ENCODE measurements at regions not wholly inside any gene's neighbourhood (a gene's known extent, or its start where the extent isn't known, plus 50 kb on each side); places are given as distances from the start of the nearest gene placed in this dataset.

- ATAC-seq, result no peak
- TF ChIP-seq POU6F1 (CRISPR knock-in tag; IDR thresholded peaks at IDR 0.05; ENCODE audit: borderline replicate concordance, low read depth), result no peak
- TF ChIP-seq RARB (CRISPR knock-in tag; IDR thresholded peaks at IDR 0.05), result no peak
- TF ChIP-seq TOX (CRISPR knock-in tag; IDR thresholded peaks at IDR 0.05; ENCODE audit: borderline replicate concordance), result no peak
- TF ChIP-seq ZNF70 (CRISPR knock-in tag; IDR thresholded peaks at IDR 0.05), result no peak
Measured at GRCh38 chr6:14857501-14857900, 388.4 kb upstream of the JARID2 start.

GRCh38 chr6:14858808-14859207, 387.1 kb upstream of the JARID2 start:
- TF ChIP-seq ZNF8 (CRISPR knock-in tag; IDR thresholded peaks at IDR 0.05), result peak; percentile 64
- TF ChIP-seq, protein P1, sequence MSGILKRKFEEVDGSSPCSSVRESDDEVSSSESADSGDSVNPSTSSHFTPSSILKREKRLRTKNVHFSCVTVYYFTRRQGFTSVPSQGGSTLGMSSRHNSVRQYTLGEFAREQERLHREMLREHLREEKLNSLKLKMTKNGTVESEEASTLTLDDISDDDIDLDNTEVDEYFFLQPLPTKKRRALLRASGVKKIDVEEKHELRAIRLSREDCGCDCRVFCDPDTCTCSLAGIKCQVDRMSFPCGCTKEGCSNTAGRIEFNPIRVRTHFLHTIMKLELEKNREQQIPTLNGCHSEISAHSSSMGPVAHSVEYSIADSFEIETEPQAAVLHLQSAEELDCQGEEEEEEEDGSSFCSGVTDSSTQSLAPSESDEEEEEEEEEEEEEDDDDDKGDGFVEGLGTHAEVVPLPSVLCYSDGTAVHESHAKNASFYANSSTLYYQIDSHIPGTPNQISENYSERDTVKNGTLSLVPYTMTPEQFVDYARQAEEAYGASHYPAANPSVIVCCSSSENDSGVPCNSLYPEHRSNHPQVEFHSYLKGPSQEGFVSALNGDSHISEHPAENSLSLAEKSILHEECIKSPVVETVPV (CRISPR knock-in tag; IDR thresholded peaks at IDR 0.05), result no peak

DNA sequence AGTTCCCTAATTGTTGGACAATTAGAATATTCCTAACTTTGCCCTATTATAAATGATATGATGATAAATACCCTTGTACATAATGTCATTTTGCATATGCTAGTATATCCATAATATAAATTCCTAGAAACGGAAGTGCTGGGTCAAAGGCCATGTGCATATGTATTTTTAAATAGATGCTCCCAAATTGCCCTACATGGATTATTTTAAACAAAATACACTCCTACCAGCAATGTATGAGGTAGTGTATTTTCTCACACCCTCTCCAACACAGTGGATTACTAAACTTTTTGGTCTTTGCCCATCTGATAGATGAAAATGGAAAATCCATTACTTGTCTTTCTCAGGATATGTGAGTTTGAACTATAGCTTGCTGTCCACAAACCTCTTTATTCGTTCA, 385.1 kb upstream of the JARID2 start:
- TF ChIP-seq PPARA (CRISPR knock-in tag; IDR thresholded peaks at IDR 0.05; ENCODE audit: borderline replicate concordance) (no peak), ZNF70 (CRISPR knock-in tag; IDR thresholded peaks at IDR 0.05) (no peak), ZFP30 (CRISPR knock-in tag; IDR thresholded peaks at IDR 0.05) (no peak), ZNF565 (CRISPR knock-in tag; conservative IDR thresholded peaks at IDR 0.05; ENCODE audit: low read depth) (no peak), OSR1 (CRISPR knock-in tag; IDR thresholded peaks at IDR 0.05) (no peak), TCF4 (CRISPR knock-in tag; IDR thresholded peaks at IDR 0.05; ENCODE audit: borderline replicate concordance) (no peak), ZNF8 (CRISPR knock-in tag; IDR thresholded peaks at IDR 0.05) (no peak), GLIS3 (CRISPR knock-in tag; IDR thresholded peaks at IDR 0.05) (no peak), BACH2 (CRISPR knock-in tag; IDR thresholded peaks at IDR 0.05; ENCODE audit: borderline replicate concordance) (no peak), ESRRG (CRISPR knock-in tag; IDR thresholded peaks at IDR 0.05) (no peak), ZFP3 (CRISPR knock-in tag; IDR thresholded peaks at IDR 0.05) (no peak), ZC3H10 (CRISPR knock-in tag; IDR thresholded peaks at IDR 0.05) (no peak), POU6F1 (CRISPR knock-in tag; IDR thresholded peaks at IDR 0.05; ENCODE audit: borderline replicate concordance, low read depth) (no peak), CSDC2 (CRISPR knock-in tag; IDR thresholded peaks at IDR 0.05) (no peak)
- TF ChIP-seq, protein P2, sequence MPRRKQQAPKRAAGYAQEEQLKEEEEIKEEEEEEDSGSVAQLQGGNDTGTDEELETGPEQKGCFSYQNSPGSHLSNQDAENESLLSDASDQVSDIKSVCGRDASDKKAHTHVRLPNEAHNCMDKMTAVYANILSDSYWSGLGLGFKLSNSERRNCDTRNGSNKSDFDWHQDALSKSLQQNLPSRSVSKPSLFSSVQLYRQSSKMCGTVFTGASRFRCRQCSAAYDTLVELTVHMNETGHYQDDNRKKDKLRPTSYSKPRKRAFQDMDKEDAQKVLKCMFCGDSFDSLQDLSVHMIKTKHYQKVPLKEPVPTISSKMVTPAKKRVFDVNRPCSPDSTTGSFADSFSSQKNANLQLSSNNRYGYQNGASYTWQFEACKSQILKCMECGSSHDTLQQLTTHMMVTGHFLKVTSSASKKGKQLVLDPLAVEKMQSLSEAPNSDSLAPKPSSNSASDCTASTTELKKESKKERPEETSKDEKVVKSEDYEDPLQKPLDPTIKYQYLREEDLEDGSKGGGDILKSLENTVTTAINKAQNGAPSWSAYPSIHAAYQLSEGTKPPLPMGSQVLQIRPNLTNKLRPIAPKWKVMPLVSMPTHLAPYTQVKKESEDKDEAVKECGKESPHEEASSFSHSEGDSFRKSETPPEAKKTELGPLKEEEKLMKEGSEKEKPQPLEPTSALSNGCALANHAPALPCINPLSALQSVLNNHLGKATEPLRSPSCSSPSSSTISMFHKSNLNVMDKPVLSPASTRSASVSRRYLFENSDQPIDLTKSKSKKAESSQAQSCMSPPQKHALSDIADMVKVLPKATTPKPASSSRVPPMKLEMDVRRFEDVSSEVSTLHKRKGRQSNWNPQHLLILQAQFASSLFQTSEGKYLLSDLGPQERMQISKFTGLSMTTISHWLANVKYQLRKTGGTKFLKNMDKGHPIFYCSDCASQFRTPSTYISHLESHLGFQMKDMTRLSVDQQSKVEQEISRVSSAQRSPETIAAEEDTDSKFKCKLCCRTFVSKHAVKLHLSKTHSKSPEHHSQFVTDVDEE (CRISPR knock-in tag; IDR thresholded peaks at IDR 0.05), result no peak
- TF ChIP-seq, protein P3, sequence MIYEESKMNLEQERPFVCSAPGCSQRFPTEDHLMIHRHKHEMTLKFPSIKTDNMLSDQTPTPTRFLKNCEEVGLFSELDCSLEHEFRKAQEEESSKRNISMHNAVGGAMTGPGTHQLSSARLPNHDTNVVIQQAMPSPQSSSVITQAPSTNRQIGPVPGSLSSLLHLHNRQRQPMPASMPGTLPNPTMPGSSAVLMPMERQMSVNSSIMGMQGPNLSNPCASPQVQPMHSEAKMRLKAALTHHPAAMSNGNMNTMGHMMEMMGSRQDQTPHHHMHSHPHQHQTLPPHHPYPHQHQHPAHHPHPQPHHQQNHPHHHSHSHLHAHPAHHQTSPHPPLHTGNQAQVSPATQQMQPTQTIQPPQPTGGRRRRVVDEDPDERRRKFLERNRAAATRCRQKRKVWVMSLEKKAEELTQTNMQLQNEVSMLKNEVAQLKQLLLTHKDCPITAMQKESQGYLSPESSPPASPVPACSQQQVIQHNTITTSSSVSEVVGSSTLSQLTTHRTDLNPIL (CRISPR knock-in tag; IDR thresholded peaks at IDR 0.05; ENCODE audit: low read depth), result no peak
- no peak for ATAC-seq

More at GRCh38 chr6:14858808-14859207, 387.1 kb upstream of the JARID2 start:
- ATAC-seq, result no peak

DNA sequence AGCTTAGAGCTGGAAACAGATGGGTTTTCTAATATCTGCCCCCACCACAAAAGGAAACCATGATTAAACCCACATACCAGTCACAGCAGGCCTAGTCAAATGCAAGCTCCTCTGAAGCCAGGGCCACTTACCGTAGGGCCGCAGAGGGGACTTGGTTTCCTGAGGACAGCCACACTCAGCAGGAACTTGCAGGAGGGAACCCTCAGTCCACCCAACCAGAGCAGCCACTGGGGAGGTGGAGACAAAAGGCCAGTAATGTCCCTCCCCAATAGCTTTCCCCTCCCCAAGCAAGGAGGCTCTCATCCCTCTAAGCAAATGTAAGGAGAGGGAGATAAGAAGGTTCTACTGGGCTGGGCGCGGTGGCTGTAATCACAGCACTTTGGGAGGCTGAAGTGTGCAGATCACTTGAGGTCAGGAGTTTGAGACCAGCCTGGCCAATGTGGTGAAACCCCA, 384.4 kb upstream of the JARID2 start:
- no peak for TF ChIP-seq PATZ1 (CRISPR knock-in tag; IDR thresholded peaks at IDR 0.05; ENCODE audit: borderline replicate concordance)
- TF ChIP-seq ZC3H10 (CRISPR knock-in tag; IDR thresholded peaks at IDR 0.05), result no peak
- TF ChIP-seq GLIS3 (CRISPR knock-in tag; IDR thresholded peaks at IDR 0.05), result no peak
- TF ChIP-seq, protein P3 (CRISPR knock-in tag; IDR thresholded peaks at IDR 0.05; ENCODE audit: low read depth), result no peak
- TF ChIP-seq OSR1 (CRISPR knock-in tag; IDR thresholded peaks at IDR 0.05), result no peak
- TF ChIP-seq ZNF565 (CRISPR knock-in tag; conservative IDR thresholded peaks at IDR 0.05; ENCODE audit: low read depth), result no peak
- ATAC-seq, result no peak
